A673 (cell line): ENCODE measurements at regions not wholly inside any gene's neighbourhood (a gene's known extent, or its start where the extent isn't known, plus 50 kb on each side); places are given as distances from the start of the nearest gene placed in this dataset.

Experiments
- CTCF ChIP-seq: fragments of 300-800, 200-600 bp; sonication (generic); conservative IDR thresholded peaks from 2 replicates; pipeline ENCODE4 v1.5.1; 2017; ENCODE audit warnings: low read depth, mild to moderate bottlenecking, antibody characterized with exemption, low read length, moderate library complexity, mixed read lengths
- EZH2 ChIP-seq: fragments of 200-600 bp; sonication (generic); IDR thresholded peaks from 2 replicates; pipeline ENCODE4 v1.6.1; 2017; ENCODE audit warnings: borderline replicate concordance, low read depth, mild to moderate bottlenecking, mixed read lengths, antibody characterized with exemption, low read length; ENCODE audit not compliant: poor library complexity, severe bottlenecking

GRCh38 chr4:128718768-128719167 lies 90.7 kb upstream of the JADE1 start:
- TF ChIP-seq CTCF (no peak), EZH2 (no peak)
